ENCODE measurements at regions not wholly inside any gene's neighbourhood (a gene's known extent, or its start where the extent isn't known, plus 50 kb on each side); places are given as distances from the start of the nearest gene placed in this dataset.

- DNase-seq (ENCODE audit: insufficient read length, low spot score) (no peak), FAIRE-seq (no peak)
- TF ChIP-seq PAX5 (IDR thresholded peaks at IDR 0.05; ENCODE audit: insufficient read depth, low read length, severe bottlenecking) = no peak
- TF ChIP-seq POLR2A (IDR thresholded peaks at IDR 0.05; ENCODE audit: low read depth, low read length) = no peak
- TF ChIP-seq POU2F2 (IDR thresholded peaks at IDR 0.05; ENCODE audit: low read depth, low read length) = no peak
- no peak for TF ChIP-seq TAF1 (IDR thresholded peaks at IDR 0.05; ENCODE audit: low read depth, low read length)
- TF ChIP-seq SPI1 (IDR thresholded peaks at IDR 0.05; ENCODE audit: low read depth, low read length) = no peak
- TF ChIP-seq POLR2AphosphoS5 (IDR thresholded peaks at IDR 0.05; ENCODE audit: low read depth, low read length) = no peak
Measured at GRCh38 chr3:166420071-166420470, 582.8 kb upstream of the BCHE start.

GRCh38 chr3:166405896-166406295 is 568.7 kb upstream of the BCHE start:
- FAIRE-seq = no peak
- TF ChIP-seq TAF1 (IDR thresholded peaks at IDR 0.05; ENCODE audit: low read depth, low read length) (no peak), POU2F2 (IDR thresholded peaks at IDR 0.05; ENCODE audit: low read depth, low read length) (no peak), SPI1 (IDR thresholded peaks at IDR 0.05; ENCODE audit: low read depth, low read length) (no peak), PAX5 (IDR thresholded peaks at IDR 0.05; ENCODE audit: insufficient read depth, low read length, severe bottlenecking) (no peak)
- DNase-seq (ENCODE audit: insufficient read length, low spot score) = no peak

- no peak for TF ChIP-seq POLR2AphosphoS5 (IDR thresholded peaks at IDR 0.05; ENCODE audit: low read depth, low read length)
- no peak for TF ChIP-seq PAX5 (IDR thresholded peaks at IDR 0.05; ENCODE audit: insufficient read depth, low read length, severe bottlenecking)
- no peak for TF ChIP-seq TAF1 (IDR thresholded peaks at IDR 0.05; ENCODE audit: low read depth, low read length)
- no peak for TF ChIP-seq POU2F2 (IDR thresholded peaks at IDR 0.05; ENCODE audit: low read depth, low read length)
- no peak for TF ChIP-seq SPI1 (IDR thresholded peaks at IDR 0.05; ENCODE audit: low read depth, low read length)
- no peak for TF ChIP-seq POLR2A (IDR thresholded peaks at IDR 0.05; ENCODE audit: low read depth, low read length)
- FAIRE-seq (no peak), DNase-seq (ENCODE audit: insufficient read length, low spot score) (no peak)
Measured at GRCh38 chr3:166405465-166405864, 568.2 kb upstream of the BCHE start.

- no peak for TF ChIP-seq SPI1 (IDR thresholded peaks at IDR 0.05; ENCODE audit: low read depth, low read length)
- TF ChIP-seq POU2F2 (IDR thresholded peaks at IDR 0.05; ENCODE audit: low read depth, low read length) = no peak
- TF ChIP-seq POLR2AphosphoS5 (IDR thresholded peaks at IDR 0.05; ENCODE audit: low read depth, low read length) = no peak
- no peak for TF ChIP-seq TAF1 (IDR thresholded peaks at IDR 0.05; ENCODE audit: low read depth, low read length)
- no peak for TF ChIP-seq POLR2A (IDR thresholded peaks at IDR 0.05; ENCODE audit: low read depth, low read length)
- TF ChIP-seq PAX5 (IDR thresholded peaks at IDR 0.05; ENCODE audit: insufficient read depth, low read length, severe bottlenecking) = no peak
- no peak for FAIRE-seq
Measured at GRCh38 chr3:166390303-166390702, 553.1 kb upstream of the BCHE start.

GRCh38 chr3:166388321-166388720 is 551.1 kb upstream of the BCHE start:
- TF ChIP-seq POU2F2 (IDR thresholded peaks at IDR 0.05; ENCODE audit: low read depth, low read length) = no peak
- TF ChIP-seq POLR2A (IDR thresholded peaks at IDR 0.05; ENCODE audit: low read depth, low read length) = no peak
- no peak for TF ChIP-seq SPI1 (IDR thresholded peaks at IDR 0.05; ENCODE audit: low read depth, low read length)
- TF ChIP-seq PAX5 (IDR thresholded peaks at IDR 0.05; ENCODE audit: insufficient read depth, low read length, severe bottlenecking) = no peak
- TF ChIP-seq TAF1 (IDR thresholded peaks at IDR 0.05; ENCODE audit: low read depth, low read length) = no peak
- TF ChIP-seq POLR2AphosphoS5 (IDR thresholded peaks at IDR 0.05; ENCODE audit: low read depth, low read length) = no peak
- FAIRE-seq (no peak), DNase-seq (ENCODE audit: insufficient read length, low spot score) (no peak)

More at GRCh38 chr3:166390303-166390702, 553.1 kb upstream of the BCHE start:
- no peak for DNase-seq (ENCODE audit: insufficient read length, low spot score)

- DNase-seq (ENCODE audit: insufficient read length, low spot score) (no peak), FAIRE-seq (no peak)
- TF ChIP-seq POLR2AphosphoS5 (IDR thresholded peaks at IDR 0.05; ENCODE audit: low read depth, low read length) (no peak), POLR2A (IDR thresholded peaks at IDR 0.05; ENCODE audit: low read depth, low read length) (no peak), POU2F2 (IDR thresholded peaks at IDR 0.05; ENCODE audit: low read depth, low read length) (no peak), SPI1 (IDR thresholded peaks at IDR 0.05; ENCODE audit: low read depth, low read length) (no peak), PAX5 (IDR thresholded peaks at IDR 0.05; ENCODE audit: insufficient read depth, low read length, severe bottlenecking) (no peak), TAF1 (IDR thresholded peaks at IDR 0.05; ENCODE audit: low read depth, low read length) (no peak)
Measured at GRCh38 chr3:166372571-166373106, 535.4 kb upstream of the BCHE start.

- no peak for FAIRE-seq
- no peak for DNase-seq (ENCODE audit: insufficient read length, low spot score)
Measured at GRCh38 chr3:166367947-166368533, 530.8 kb upstream of the BCHE start.

GRCh38 chr3:166362698-166363097 is 525.5 kb upstream of the BCHE start:
- no peak for TF ChIP-seq POU2F2 (IDR thresholded peaks at IDR 0.05; ENCODE audit: low read depth, low read length)
- TF ChIP-seq POLR2AphosphoS5 (IDR thresholded peaks at IDR 0.05; ENCODE audit: low read depth, low read length) = no peak
- no peak for TF ChIP-seq TAF1 (IDR thresholded peaks at IDR 0.05; ENCODE audit: low read depth, low read length)
- TF ChIP-seq POLR2A (IDR thresholded peaks at IDR 0.05; ENCODE audit: low read depth, low read length) = no peak
- no peak for TF ChIP-seq SPI1 (IDR thresholded peaks at IDR 0.05; ENCODE audit: low read depth, low read length)
- TF ChIP-seq PAX5 (IDR thresholded peaks at IDR 0.05; ENCODE audit: insufficient read depth, low read length, severe bottlenecking) = no peak
- FAIRE-seq = no peak
- no peak for DNase-seq (ENCODE audit: insufficient read length, low spot score)

More at GRCh38 chr3:166367947-166368533, 530.8 kb upstream of the BCHE start:
- TF ChIP-seq POLR2AphosphoS5 (IDR thresholded peaks at IDR 0.05; ENCODE audit: low read depth, low read length) (no peak), PAX5 (IDR thresholded peaks at IDR 0.05; ENCODE audit: insufficient read depth, low read length, severe bottlenecking) (no peak), POU2F2 (IDR thresholded peaks at IDR 0.05; ENCODE audit: low read depth, low read length) (no peak), POLR2A (IDR thresholded peaks at IDR 0.05; ENCODE audit: low read depth, low read length) (no peak), TAF1 (IDR thresholded peaks at IDR 0.05; ENCODE audit: low read depth, low read length) (no peak), SPI1 (IDR thresholded peaks at IDR 0.05; ENCODE audit: low read depth, low read length) (no peak)

- DNase-seq (ENCODE audit: insufficient read length, low spot score) (no peak), FAIRE-seq (no peak)
- TF ChIP-seq SPI1 (IDR thresholded peaks at IDR 0.05; ENCODE audit: low read depth, low read length) (no peak), POLR2A (IDR thresholded peaks at IDR 0.05; ENCODE audit: low read depth, low read length) (no peak), POU2F2 (IDR thresholded peaks at IDR 0.05; ENCODE audit: low read depth, low read length) (no peak), POLR2AphosphoS5 (IDR thresholded peaks at IDR 0.05; ENCODE audit: low read depth, low read length) (no peak), TAF1 (IDR thresholded peaks at IDR 0.05; ENCODE audit: low read depth, low read length) (no peak), PAX5 (IDR thresholded peaks at IDR 0.05; ENCODE audit: insufficient read depth, low read length, severe bottlenecking) (no peak)
Measured at GRCh38 chr3:166360720-166361119, 523.5 kb upstream of the BCHE start.
